ENCODE measurements at regions not wholly inside any gene's neighbourhood (a gene's known extent, or its start where the extent isn't known, plus 50 kb on each side); places are given as distances from the start of the nearest gene placed in this dataset.

- Histone ChIP-seq H3K27me3 (ENCODE audit: control insufficient read depth in 3 of 3, insufficient read depth in 3 of 3, low read length in 3 of 3) (no peaks in the 10 kb centered on the region), H3K9ac (ENCODE audit: low read depth in 1 of 3, low read length in 3 of 3) (no peak overlapping the region), H3K9me3 (ENCODE audit: control insufficient read depth in 3 of 3, low read length in 3 of 3) (no peaks in the 10 kb centered on the region), H3K4me1 (ENCODE audit: control insufficient read depth in 3 of 3, insufficient read depth in 3 of 3, low read length in 3 of 3) (no peaks in the 10 kb centered on the region), H3K4me3 (ENCODE audit: low read length in 3 of 3) (no peak overlapping the region), H3K36me3 (ENCODE audit: control insufficient read depth in 3 of 3, insufficient read depth in 3 of 3, low read length in 3 of 3) (no peaks in the 10 kb centered on the region), H3K27ac (ENCODE audit: low read depth, low read length) (no peak overlapping the region)
These were observed 717.0 kb upstream of the IGFBP3 start for GRCh38 chr7:46637793-46638735.

GRCh38 chr7:46636022-46636421 is 715.0 kb upstream of the IGFBP3 start:
- H3K9ac ChIP-seq (ENCODE audit: low read depth in 1 of 3, low read length in 3 of 3), result no peak overlapping the region
- no peaks in the 10 kb centered on the region for H3K4me1 ChIP-seq (ENCODE audit: control insufficient read depth in 3 of 3, insufficient read depth in 3 of 3, low read length in 3 of 3)
- no peak overlapping the region for H3K27ac ChIP-seq (ENCODE audit: low read depth, low read length)
- no peak overlapping the region for H3K4me3 ChIP-seq (ENCODE audit: low read length in 3 of 3)
- H3K9me3 ChIP-seq (ENCODE audit: control insufficient read depth in 3 of 3, low read length in 3 of 3), result no peaks in the 10 kb centered on the region
- no peaks in the 10 kb centered on the region for H3K36me3 ChIP-seq (ENCODE audit: control insufficient read depth in 3 of 3, insufficient read depth in 3 of 3, low read length in 3 of 3)
- H3K27me3 ChIP-seq (ENCODE audit: control insufficient read depth in 3 of 3, insufficient read depth in 3 of 3, low read length in 3 of 3), result no peaks in the 10 kb centered on the region

GRCh38 chr7:46633630-46634240 is 712.7 kb upstream of the IGFBP3 start:
- Histone ChIP-seq H3K36me3 (ENCODE audit: control insufficient read depth in 3 of 3, insufficient read depth in 3 of 3, low read length in 3 of 3) (no peaks in the 10 kb centered on the region), H3K27ac (ENCODE audit: low read depth, low read length) (no peak overlapping the region), H3K4me1 (ENCODE audit: control insufficient read depth in 3 of 3, insufficient read depth in 3 of 3, low read length in 3 of 3) (no peaks in the 10 kb centered on the region), H3K9ac (ENCODE audit: low read depth in 1 of 3, low read length in 3 of 3) (no peak overlapping the region), H3K27me3 (ENCODE audit: control insufficient read depth in 3 of 3, insufficient read depth in 3 of 3, low read length in 3 of 3) (no peaks in the 10 kb centered on the region), H3K9me3 (ENCODE audit: control insufficient read depth in 3 of 3, low read length in 3 of 3) (no peaks in the 10 kb centered on the region), H3K4me3 (ENCODE audit: low read length in 3 of 3) (no peak overlapping the region)

GRCh38 chr7:46633200-46633599 is 712.1 kb upstream of the IGFBP3 start:
- H3K9me3 ChIP-seq (ENCODE audit: control insufficient read depth in 3 of 3, low read length in 3 of 3), result no peaks in the 10 kb centered on the region
- no peaks in the 10 kb centered on the region for H3K36me3 ChIP-seq (ENCODE audit: control insufficient read depth in 3 of 3, insufficient read depth in 3 of 3, low read length in 3 of 3)
- no peak overlapping the region for H3K9ac ChIP-seq (ENCODE audit: low read depth in 1 of 3, low read length in 3 of 3)
- H3K4me1 ChIP-seq (ENCODE audit: control insufficient read depth in 3 of 3, insufficient read depth in 3 of 3, low read length in 3 of 3), result no peaks in the 10 kb centered on the region
- no peak overlapping the region for H3K27ac ChIP-seq (ENCODE audit: low read depth, low read length)
- H3K4me3 ChIP-seq (ENCODE audit: low read length in 3 of 3), result no peak overlapping the region
- no peaks in the 10 kb centered on the region for H3K27me3 ChIP-seq (ENCODE audit: control insufficient read depth in 3 of 3, insufficient read depth in 3 of 3, low read length in 3 of 3)

GRCh38 chr7:46630031-46630430 is 709.0 kb upstream of the IGFBP3 start:
- Histone ChIP-seq H3K9me3 (ENCODE audit: control insufficient read depth in 3 of 3, low read length in 3 of 3) (no peaks in the 10 kb centered on the region), H3K9ac (ENCODE audit: low read depth in 1 of 3, low read length in 3 of 3) (no peak overlapping the region), H3K4me3 (ENCODE audit: low read length in 3 of 3) (no peak overlapping the region), H3K36me3 (ENCODE audit: control insufficient read depth in 3 of 3, insufficient read depth in 3 of 3, low read length in 3 of 3) (no peaks in the 10 kb centered on the region), H3K27ac (ENCODE audit: low read depth, low read length) (no peak overlapping the region), H3K27me3 (ENCODE audit: control insufficient read depth in 3 of 3, insufficient read depth in 3 of 3, low read length in 3 of 3) (no peaks in the 10 kb centered on the region), H3K4me1 (ENCODE audit: control insufficient read depth in 3 of 3, insufficient read depth in 3 of 3, low read length in 3 of 3) (no peaks in the 10 kb centered on the region)

- Histone ChIP-seq H3K27ac (ENCODE audit: low read depth, low read length) (no peak overlapping the region), H3K4me1 (ENCODE audit: control insufficient read depth in 3 of 3, insufficient read depth in 3 of 3, low read length in 3 of 3) (no peaks in the 10 kb centered on the region), H3K36me3 (ENCODE audit: control insufficient read depth in 3 of 3, insufficient read depth in 3 of 3, low read length in 3 of 3) (no peaks in the 10 kb centered on the region), H3K9ac (ENCODE audit: low read depth in 1 of 3, low read length in 3 of 3) (no peak overlapping the region), H3K4me3 (ENCODE audit: low read length in 3 of 3) (no peak overlapping the region), H3K27me3 (ENCODE audit: control insufficient read depth in 3 of 3, insufficient read depth in 3 of 3, low read length in 3 of 3) (no peaks in the 10 kb centered on the region), H3K9me3 (ENCODE audit: control insufficient read depth in 3 of 3, low read length in 3 of 3) (no peaks in the 10 kb centered on the region)
These were observed 707.3 kb upstream of the IGFBP3 start for GRCh38 chr7:46628389-46628788.

- Histone ChIP-seq H3K9ac (ENCODE audit: low read depth in 1 of 3, low read length in 3 of 3) (no peak overlapping the region), H3K27me3 (ENCODE audit: control insufficient read depth in 3 of 3, insufficient read depth in 3 of 3, low read length in 3 of 3) (no peaks in the 10 kb centered on the region), H3K4me3 (ENCODE audit: low read length in 3 of 3) (no peak overlapping the region), H3K4me1 (ENCODE audit: control insufficient read depth in 3 of 3, insufficient read depth in 3 of 3, low read length in 3 of 3) (no peaks in the 10 kb centered on the region), H3K9me3 (ENCODE audit: control insufficient read depth in 3 of 3, low read length in 3 of 3) (no peaks in the 10 kb centered on the region), H3K27ac (ENCODE audit: low read depth, low read length) (no peak overlapping the region), H3K36me3 (ENCODE audit: control insufficient read depth in 3 of 3, insufficient read depth in 3 of 3, low read length in 3 of 3) (no peaks in the 10 kb centered on the region)
These were observed 705.7 kb upstream of the IGFBP3 start for GRCh38 chr7:46626691-46627310.

- Histone ChIP-seq H3K9ac (ENCODE audit: low read depth in 1 of 3, low read length in 3 of 3) (no peak overlapping the region), H3K36me3 (ENCODE audit: control insufficient read depth in 3 of 3, insufficient read depth in 3 of 3, low read length in 3 of 3) (no peaks in the 10 kb centered on the region), H3K4me1 (ENCODE audit: control insufficient read depth in 3 of 3, insufficient read depth in 3 of 3, low read length in 3 of 3) (no peaks in the 10 kb centered on the region), H3K27ac (ENCODE audit: low read depth, low read length) (no peak overlapping the region), H3K27me3 (ENCODE audit: control insufficient read depth in 3 of 3, insufficient read depth in 3 of 3, low read length in 3 of 3) (no peaks in the 10 kb centered on the region), H3K9me3 (ENCODE audit: control insufficient read depth in 3 of 3, low read length in 3 of 3) (no peaks in the 10 kb centered on the region), H3K4me3 (ENCODE audit: low read length in 3 of 3) (no peak overlapping the region)
These were observed 705.2 kb upstream of the IGFBP3 start for GRCh38 chr7:46626261-46626660.

GRCh38 chr7:46625032-46625431 is 704.0 kb upstream of the IGFBP3 start:
- Histone ChIP-seq H3K27ac (ENCODE audit: low read depth, low read length) (no peak overlapping the region), H3K4me3 (ENCODE audit: low read length in 3 of 3) (no peak overlapping the region), H3K4me1 (ENCODE audit: control insufficient read depth in 3 of 3, insufficient read depth in 3 of 3, low read length in 3 of 3) (no peaks in the 10 kb centered on the region), H3K36me3 (ENCODE audit: control insufficient read depth in 3 of 3, insufficient read depth in 3 of 3, low read length in 3 of 3) (no peaks in the 10 kb centered on the region), H3K27me3 (ENCODE audit: control insufficient read depth in 3 of 3, insufficient read depth in 3 of 3, low read length in 3 of 3) (no peaks in the 10 kb centered on the region), H3K9ac (ENCODE audit: low read depth in 1 of 3, low read length in 3 of 3) (no peak overlapping the region), H3K9me3 (ENCODE audit: control insufficient read depth in 3 of 3, low read length in 3 of 3) (no peaks in the 10 kb centered on the region)

GRCh38 chr7:46622251-46622650 is 701.2 kb upstream of the IGFBP3 start:
- H3K4me1 ChIP-seq (ENCODE audit: control insufficient read depth in 3 of 3, insufficient read depth in 3 of 3, low read length in 3 of 3), result no peaks in the 10 kb centered on the region

More at GRCh38 chr7:46622251-46622650, 701.2 kb upstream of the IGFBP3 start:
- Histone ChIP-seq H3K27ac (ENCODE audit: low read depth, low read length) (no peak overlapping the region), H3K27me3 (ENCODE audit: control insufficient read depth in 3 of 3, insufficient read depth in 3 of 3, low read length in 3 of 3) (no peaks in the 10 kb centered on the region), H3K4me3 (ENCODE audit: low read length in 3 of 3) (no peak overlapping the region), H3K9ac (ENCODE audit: low read depth in 1 of 3, low read length in 3 of 3) (no peak overlapping the region), H3K9me3 (ENCODE audit: control insufficient read depth in 3 of 3, low read length in 3 of 3) (no peaks in the 10 kb centered on the region), H3K36me3 (ENCODE audit: control insufficient read depth in 3 of 3, insufficient read depth in 3 of 3, low read length in 3 of 3) (no peaks in the 10 kb centered on the region)

All from skeletal muscle tissue (tissue), 3 donors.